Heart left ventricle (tissue), 16 donors: ENCODE measurements at regions not wholly inside any gene's neighbourhood (a gene's known extent, or its start where the extent isn't known, plus 50 kb on each side); places are given as distances from the start of the nearest gene placed in this dataset.

ENCODE experiments used
- ATAC-seq, 4 donors: fragments of 200-7000 bp; cut with Tn5 transposase; one replicate each; pipeline ENCODE4 v1.9.1; 2020 to 2022; ENCODE audit warnings: moderate library complexity in 4 of 4, mild to moderate bottlenecking in 3 of 4, moderate number of reproducible peaks in 1 of 4
- DNase-seq, 5 donors: peaks; one replicate each; pipeline ENCODE4 v3.0.0-alpha.2; 2020
- H3K27ac ChIP-seq, 12 donors: fragments of 200-600 bp; sonication (generic) in 4 of 12; one replicate each; pipeline versions ENCODE4 v1.5.0 to v1.8.0; 2016 to 2022; ENCODE audit warnings: mild to moderate bottlenecking in 2 of 12
- H3K27me3 ChIP-seq, 9 donors: fragments of 200-600 bp; sonication (generic) in 2 of 9; one replicate each; pipeline versions ENCODE4 v1.5.1 to v1.8.0; 2016 to 2022; ENCODE audit warnings: mild to moderate bottlenecking in 3 of 9
- H3K36me3 ChIP-seq, 9 donors: fragments of 200-600 bp; sonication (generic) in 2 of 9; one replicate each; pipeline versions ENCODE4 v1.5.0 to v1.8.0; 2018 to 2022; ENCODE audit warnings: mild to moderate bottlenecking in 2 of 9
- H3K4me1 ChIP-seq, 12 donors: fragments of 200-600 bp; sonication (generic) in 4 of 12; one replicate each; pipeline versions ENCODE4 v1.5.0 to v1.8.0; 2016 to 2022; ENCODE audit warnings: mild to moderate bottlenecking in 3 of 12
- H3K4me3 ChIP-seq, 12 donors: fragments of 200-600 bp; sonication (generic) in 4 of 12; one replicate each; pipeline versions ENCODE4 v1.5.0 to v1.8.0; 2017 to 2022; ENCODE audit warnings: mild to moderate bottlenecking in 9 of 12, moderate library complexity in 4 of 12
- H3K9me3 ChIP-seq, 12 donors: fragments of 200-600 bp; sonication (generic) in 4 of 12; one replicate each; pipeline versions ENCODE4 v1.5.0 to v1.8.0; 2016 to 2022; ENCODE audit warnings: mild to moderate bottlenecking in 1 of 12
- CTCF ChIP-seq, 12 donors: fragments of 200-600 bp; sonication (generic) in 4 of 12; IDR thresholded peaks; one replicate each; pipeline versions ENCODE4 v1.5.0 to v1.8.0; 2018 to 2022; ENCODE audit warnings: antibody characterized with exemption in 12 of 12, mild to moderate bottlenecking in 5 of 12
- POLR2A ChIP-seq, 2 donors: fragments of 450-650 bp; IDR thresholded peaks; one replicate each; pipeline ENCODE4 v1.6.1; 2017; ENCODE audit warnings: antibody characterized with exemption in 2 of 2, mild to moderate bottlenecking in 2 of 2, moderate library complexity in 2 of 2
- WGBS, 4 donors: extraction: QIAGEN DNeasy Blood & Tissue Kit in 2 of 4; methylation state at CpG; one replicate each; pipeline versions ENCODE4 v1.1.5 to v1.1.7; 2013 to 2018; 5-methylcytosine and 5-hydroxymethylcytosine counted together
- intact Hi-C, 10 donors: fragments of 100-400 bp; cut with DNase I; formaldehyde crosslinking; loops; one replicate each; pipeline versions ENCODE4 v1.11.1 to v1.14.2; 2022
- donor health status: ischemic (EF 13 %, LVEDD 7.1; RV severe dilation, severe dysfunction).
- donor health status: healthy with polysubstance abuse.
- donor health status: DM: no; HTN: yes; CAD: no.
- donor health status: DM: no; HTN: no; CAD: no.
- donor health status: ischemic (EF 25% LVEDD 6.9; RV normal size, moderate dysfunction).
- donor health status: ischemic (EF 25% LVEDD 5.7; RV mildly dilated, moderate dysfunction).
- donor health status: healthy.
- donor health status: DM: yes; HTN: yes; CAD: no.
- donor health status: ischemic (EF 35%, LVEDD 5.7; RV mildly dilated, moderate dysfunction).
- donor health status: nonischemic (EF 11% LVEDD 7.7; RV severe dilation, severe dysfunction).
- donor health status: DM: yes; HTN: yes; CAD: no.
- donor health status: PGD.
- donor health status: ischemic (EF 29% LVEDD 5.4; RV normal size, mild dysfunction).
- donor health status: nonischemic (EF 23%, LVEDD 6.1; RV moderate dilation, normal function).

DNA sequence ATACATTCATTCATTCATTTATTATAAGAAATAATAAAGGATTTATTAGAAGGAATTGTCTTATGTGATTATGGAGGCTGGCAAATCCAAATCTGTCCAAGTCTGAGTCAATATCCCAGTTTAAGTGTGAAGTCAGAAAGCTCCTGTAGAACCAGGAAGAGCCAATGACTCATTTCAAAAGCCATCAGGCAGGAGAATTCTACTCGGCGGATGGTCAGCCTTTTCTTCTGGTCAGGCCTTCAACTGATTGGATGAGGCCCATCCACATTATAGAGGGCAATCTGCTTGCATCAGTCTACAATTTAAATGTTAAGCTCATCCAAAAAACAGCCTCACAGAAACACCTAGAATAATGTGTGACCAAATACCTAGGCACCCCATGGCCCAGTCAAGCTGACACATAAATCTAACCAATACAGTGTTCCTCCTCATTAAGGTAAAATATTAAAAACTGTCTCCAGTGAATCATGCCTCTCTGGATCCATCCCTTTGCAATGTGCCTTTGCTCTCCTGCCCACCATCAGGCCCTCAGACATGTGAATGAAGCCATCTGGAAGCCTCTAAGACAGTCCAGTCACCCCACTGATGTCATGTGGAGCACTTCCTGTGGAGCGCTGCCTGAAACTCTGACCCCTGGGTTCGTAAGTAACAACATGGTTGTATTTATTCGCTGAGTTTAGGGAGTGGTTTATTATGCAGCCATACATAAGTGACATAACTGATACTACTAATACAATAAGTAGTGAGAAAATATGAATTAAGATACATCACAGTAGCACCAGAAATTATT, 69.2 kb upstream of the WSB1 start:
- no peak for DNase-seq
- no peak for ATAC-seq
- intact Hi-C loops, result no loop called here

DNA sequence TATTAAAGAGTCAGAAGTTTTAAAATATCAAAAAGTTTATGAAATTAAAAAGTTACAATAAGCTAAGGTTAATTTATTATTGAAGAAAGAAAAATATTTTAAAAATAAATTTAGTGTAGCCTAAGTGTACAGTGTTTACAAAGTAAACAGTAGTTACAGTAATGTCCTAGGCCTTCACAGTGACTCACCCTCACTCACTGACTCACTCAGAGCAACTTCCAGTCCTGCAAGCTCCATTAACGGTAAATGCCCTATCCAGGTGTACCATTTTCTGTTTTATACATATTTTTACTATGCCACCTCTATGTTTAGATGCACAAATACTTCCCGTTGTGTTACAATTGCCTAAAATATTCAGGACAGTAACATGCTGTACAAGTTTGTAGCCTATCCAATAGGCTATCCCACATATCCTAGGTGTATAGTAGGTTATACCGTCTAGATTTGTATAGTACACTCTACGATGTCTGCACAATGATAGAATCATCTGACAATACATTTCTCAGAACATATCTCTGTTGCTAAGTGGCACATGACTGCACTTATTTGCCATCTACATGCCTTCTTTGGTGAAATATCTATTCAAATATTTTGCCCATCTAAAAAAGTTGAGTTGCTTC, 67.2 kb upstream of the WSB1 start:
- H3K4me3 ChIP-seq, result no peak overlapping the region
- intact Hi-C loops, result no loop called here
- no peak overlapping the region for H3K27ac ChIP-seq
- no peaks in the 10 kb centered on the region for H3K36me3 ChIP-seq
- peaks cover 0 to 12% (median 0%) of the 10 kb centered on the region in 12 donors for H3K9me3 ChIP-seq
- H3K27me3 ChIP-seq, result no peaks in the 10 kb centered on the region
- WGBS, 4 donors, result 85 to 92% (median 86%) methylated on average over 4 of the region's 4 CpGs
- DNase-seq, result no peak
- TF ChIP-seq CTCF (IDR thresholded peaks at IDR 0.05) (no peak), POLR2A (IDR thresholded peaks at IDR 0.05) (no peak)
- H3K4me1 ChIP-seq, result no peaks in the 10 kb centered on the region
- ATAC-seq, result no peak

More for the DNA sequence above, 69.2 kb upstream of the WSB1 start:
- Histone ChIP-seq H3K36me3 (no peaks in the 10 kb centered on the region), H3K27ac (no peak overlapping the region), H3K4me3 (no peak overlapping the region), H3K9me3 (peaks cover 0 to 12% (median 0%) of the 10 kb centered on the region in 12 donors), H3K4me1 (no peaks in the 10 kb centered on the region), H3K27me3 (no peaks in the 10 kb centered on the region)
- no peak for TF ChIP-seq CTCF (IDR thresholded peaks at IDR 0.05)
- TF ChIP-seq POLR2A (IDR thresholded peaks at IDR 0.05), result no peak
- WGBS, 4 donors, result 64 to 79% (median 72%) methylated on average over 5 of the region's 5 CpGs

DNA sequence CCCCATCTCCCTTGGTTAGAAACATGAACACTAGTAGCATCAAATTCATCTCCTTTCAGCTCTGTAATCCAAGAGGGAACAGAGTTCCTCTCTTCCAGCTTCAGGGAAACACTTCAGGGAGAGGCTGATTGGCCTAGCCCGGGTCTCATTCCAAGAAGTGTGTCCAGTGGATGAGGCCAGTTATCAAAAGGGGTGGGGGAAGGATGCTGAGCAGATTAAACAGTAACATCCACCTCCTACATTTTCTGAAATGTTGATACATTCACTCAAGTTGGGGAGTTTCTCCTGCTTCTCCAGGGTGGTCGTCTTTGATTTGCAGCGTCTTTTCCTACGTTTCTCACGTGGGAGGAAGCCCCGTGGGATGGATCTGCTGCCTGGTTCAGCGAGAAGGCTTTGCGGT, 62.9 kb upstream of the WSB1 start:
- Histone ChIP-seq H3K9me3 (no peaks in the 10 kb centered on the region), H3K36me3 (no peaks in the 10 kb centered on the region), H3K27me3 (no peaks in the 10 kb centered on the region), H3K4me3 (no peak overlapping the region), H3K4me1 (peaks cover 0 to 12% (median 0%) of the 10 kb centered on the region in 12 donors), H3K27ac (no peak overlapping the region)
- ATAC-seq, result no peak
- intact Hi-C loops, result loop anchor here in 4 of 10 donors (5.0 to 10.0 kb wide), 3 partner anchors 224 to 424 kb away; partner anchors contain the start of gene KSR1 (in 3 of the 4)
- TF ChIP-seq CTCF (IDR thresholded peaks at IDR 0.05) (no peak), POLR2A (IDR thresholded peaks at IDR 0.05) (no peak)
- DNase-seq, result no peak
- WGBS, 4 donors, result 70 to 74% (median 72%) methylated on average over 8 of the region's 8 CpGs

DNA sequence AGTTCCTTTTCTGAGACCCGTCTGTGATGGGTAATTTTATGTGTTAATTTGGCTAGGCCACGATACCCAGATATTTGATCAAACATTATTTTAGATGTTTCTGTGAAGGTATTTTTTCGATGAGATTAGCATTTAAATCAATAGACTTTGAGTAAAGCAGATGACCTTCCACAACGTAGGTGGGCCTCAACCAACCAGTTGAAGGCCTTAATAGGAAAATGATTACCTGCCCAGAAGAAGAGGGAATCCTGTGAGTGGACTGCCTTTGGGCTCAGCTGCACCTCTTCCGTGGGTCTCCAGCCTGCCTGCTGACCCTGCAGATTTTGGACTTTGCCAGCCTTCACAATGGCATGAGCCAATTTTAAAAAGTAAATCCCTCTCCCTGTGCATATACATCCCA, 61.6 kb upstream of the WSB1 start:
- no peak for TF ChIP-seq POLR2A (IDR thresholded peaks at IDR 0.05)
- no peak for TF ChIP-seq CTCF (IDR thresholded peaks at IDR 0.05)
- 88 to 92% (median 92%) methylated on average over 5 of the region's 5 CpGs for WGBS, 4 donors
- intact Hi-C loops, result loop anchor here in 4 of 10 donors (5.0 to 10.0 kb wide), 3 partner anchors 222 to 422 kb away; partner anchors contain the start of gene KSR1 (in 3 of the 4)
- no peaks in the 10 kb centered on the region for H3K27me3 ChIP-seq
- ATAC-seq (no peak), DNase-seq (no peak)
- H3K36me3 ChIP-seq, result no peaks in the 10 kb centered on the region
- H3K4me1 ChIP-seq, result peaks cover 0 to 21% (median 0%) of the 10 kb centered on the region in 12 donors
- H3K9me3 ChIP-seq, result no peaks in the 10 kb centered on the region
- H3K4me3 ChIP-seq, result no peak overlapping the region
- H3K27ac ChIP-seq, result no peak overlapping the region
